HG02938 (cell line): ENCODE measurements at regions not wholly inside any gene's neighbourhood (a gene's known extent, or its start where the extent isn't known, plus 50 kb on each side); places are given as distances from the start of the nearest gene placed in this dataset.
A peak's percentile ranks its signal among the peaks of the same experiment; 100 is the strongest.

Source experiments
- ATAC-seq: cut with Tn5 transposase; IDR thresholded peaks from one replicate; pipeline ENCODE4 v1.9.1; 2021; ENCODE audit warnings: mild to moderate bottlenecking, moderate library complexity; ENCODE audit not compliant: unreplicated experiment

DNA sequence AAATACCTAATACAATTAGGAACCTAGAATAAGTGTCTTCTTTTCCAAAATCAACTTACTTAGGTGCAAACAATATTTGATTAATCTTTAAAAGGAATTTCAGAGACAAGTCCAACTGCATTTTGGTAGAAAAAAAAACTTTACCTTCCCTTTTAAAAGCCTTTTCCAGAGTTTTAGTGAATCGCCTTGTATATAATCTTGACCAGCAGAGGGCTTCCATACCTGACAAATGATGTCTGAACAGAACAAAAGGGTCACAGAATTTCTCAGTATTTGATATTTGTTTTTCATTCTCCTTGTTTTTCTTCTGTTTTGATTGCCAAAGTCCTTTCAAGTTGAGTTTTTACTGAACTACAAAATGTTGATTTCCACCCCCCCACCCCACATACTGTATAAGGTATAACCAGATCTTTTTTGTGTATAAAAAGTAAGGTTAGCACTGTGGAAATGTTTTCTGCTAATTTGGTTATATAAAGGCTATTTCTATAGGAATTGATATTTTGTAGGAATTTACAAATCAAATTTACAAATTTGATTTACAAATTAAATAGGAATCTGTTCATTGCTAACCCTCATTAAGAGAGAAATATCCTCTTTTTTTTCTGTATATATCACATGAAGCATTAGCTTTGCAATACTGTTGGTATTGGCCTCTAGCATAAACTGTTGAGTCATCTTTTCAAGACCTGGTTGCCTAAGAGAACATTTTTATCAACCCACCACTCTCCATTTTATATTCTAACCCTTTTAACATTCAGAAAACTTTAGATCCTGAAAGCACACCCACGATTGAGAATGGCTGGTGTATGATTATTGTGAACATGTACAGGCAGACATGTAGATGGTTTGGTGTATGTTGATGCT, 464.1 kb upstream of the RARB start:
- no peak for ATAC-seq

DNA sequence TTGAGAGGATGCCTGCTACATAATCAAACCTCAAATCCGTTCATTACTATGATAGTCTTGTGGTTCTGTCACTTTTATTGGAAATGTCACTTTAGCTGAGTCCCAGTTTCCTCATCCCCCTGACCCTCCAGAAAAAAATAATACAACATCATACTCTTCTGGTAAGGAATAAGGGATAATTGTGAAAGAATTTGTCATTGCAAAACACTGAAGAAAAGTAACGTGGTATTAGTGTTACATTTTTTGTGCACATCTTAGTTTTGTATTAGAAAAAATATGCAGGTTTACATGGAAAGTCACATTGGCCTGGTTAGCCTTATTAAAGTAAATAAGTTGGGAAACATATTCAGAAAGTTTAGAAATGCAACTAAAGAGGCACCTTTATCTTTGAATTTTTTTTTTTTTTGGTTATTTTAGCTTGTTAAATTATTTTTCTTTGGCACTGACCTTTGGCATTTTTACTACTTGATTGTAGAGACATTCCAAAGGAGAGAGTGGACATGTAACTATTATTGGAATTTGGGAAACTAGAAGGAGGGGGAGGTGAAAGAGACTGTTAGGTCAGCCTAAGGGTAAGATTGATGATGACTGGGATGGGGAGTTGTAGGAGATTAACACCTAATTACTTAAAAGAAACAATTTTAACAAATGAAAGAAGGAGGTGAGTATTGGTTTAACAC, 462.2 kb upstream of the RARB start:
- no peak for ATAC-seq

- no peak for ATAC-seq
Measured at GRCh38 chr3:24968036-24968435, 460.0 kb upstream of the RARB start.

- ATAC-seq = no peak
Measured at GRCh38 chr3:24972491-24972890, 455.6 kb upstream of the RARB start.

GRCh38 chr3:24981309-24981708, 446.8 kb upstream of the RARB start:
- no peak for ATAC-seq

DNA sequence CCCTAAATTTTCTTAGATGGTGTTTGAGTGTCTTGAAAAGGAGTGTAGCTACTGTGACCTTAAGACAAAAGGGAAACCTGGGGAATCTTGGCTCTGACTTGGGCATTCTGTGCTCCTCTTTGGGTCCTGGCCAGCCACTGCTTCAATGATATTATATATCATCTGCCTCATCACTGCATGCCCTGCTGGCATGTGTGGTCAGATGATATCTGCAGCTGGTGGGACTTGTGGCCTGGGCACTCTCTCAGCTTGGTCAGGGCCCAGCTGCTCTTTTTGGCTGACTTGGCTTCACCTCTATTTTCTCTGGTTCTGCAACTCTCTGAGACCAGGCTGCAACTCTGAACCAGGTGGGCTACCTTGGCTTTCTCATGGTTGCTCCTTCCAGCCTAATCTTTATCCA, 446.1 kb upstream of the RARB start:
- ATAC-seq = no peak

GRCh38 chr3:24985668-24986067, 442.4 kb upstream of the RARB start:
- ATAC-seq = no peak

DNA sequence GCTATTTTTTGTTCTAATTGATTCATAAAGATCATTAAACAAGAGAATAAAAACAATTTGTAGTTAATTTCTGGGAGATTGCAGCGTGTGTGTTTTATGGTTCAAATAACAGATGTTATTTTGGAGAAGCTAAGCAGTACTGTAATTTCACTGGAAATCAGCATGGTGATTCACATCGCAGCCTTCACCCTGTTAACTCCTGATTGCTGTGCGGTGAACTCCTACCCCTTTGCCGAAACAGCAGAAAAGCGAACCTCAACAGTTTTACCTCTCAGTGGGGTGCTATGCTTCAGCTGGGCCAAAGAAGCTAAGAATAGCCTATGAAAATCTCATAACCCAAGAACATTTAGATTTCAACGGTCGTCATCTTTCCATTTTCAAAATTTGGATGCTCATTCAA, 441.5 kb upstream of the RARB start:
- no peak for ATAC-seq

DNA sequence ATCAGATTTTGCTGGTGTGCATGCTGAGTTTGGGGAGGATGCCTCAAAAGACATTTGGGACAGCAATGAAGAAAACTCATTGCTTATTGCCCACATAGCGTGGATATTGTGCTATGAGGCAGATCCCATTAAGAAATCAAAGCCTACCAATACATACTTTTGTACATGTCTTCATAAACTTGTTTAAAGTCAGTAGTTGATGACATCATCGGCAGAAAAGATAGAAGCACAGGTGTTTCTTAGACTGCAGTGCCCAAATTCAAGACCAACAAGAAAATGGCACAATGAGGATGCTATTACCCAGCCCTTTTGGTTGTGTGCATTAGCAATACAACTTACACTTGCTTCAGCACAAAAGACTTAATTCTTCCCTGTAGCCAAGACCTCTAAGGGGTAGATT, 428.7 kb upstream of the RARB start:
- ATAC-seq = no peak

DNA sequence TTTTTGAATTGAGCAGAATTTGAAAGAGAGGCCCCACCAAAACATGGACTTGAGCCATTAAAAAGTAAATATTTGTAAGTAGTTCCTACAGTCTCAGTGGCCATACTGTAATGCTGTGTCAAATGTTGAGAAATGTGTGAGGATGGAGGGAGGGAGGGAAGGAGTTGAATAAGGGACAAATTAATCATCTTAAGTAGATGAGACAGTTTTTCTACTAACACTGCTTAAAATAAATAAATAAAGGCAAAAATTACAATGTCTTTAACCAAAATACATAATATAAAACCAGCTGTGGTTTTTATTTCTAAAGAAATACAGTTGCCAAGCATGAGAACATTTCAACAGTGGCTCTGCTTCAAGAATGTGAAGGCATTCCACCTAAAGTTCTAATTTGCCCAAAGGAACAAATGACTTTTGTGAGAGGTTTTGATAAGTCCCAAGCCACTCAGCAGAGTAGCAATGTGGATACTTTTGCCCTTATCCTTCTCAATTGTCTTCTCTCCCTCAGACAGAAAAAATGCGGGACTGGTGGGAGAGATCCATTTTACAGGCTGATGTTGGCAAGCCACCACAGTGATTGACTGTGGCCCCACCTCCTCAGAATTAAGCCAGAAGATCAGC, 427.0 kb upstream of the RARB start:
- ATAC-seq = no peak

GRCh38 chr3:25002052-25002451, 426.0 kb upstream of the RARB start:
- no peak for ATAC-seq

DNA sequence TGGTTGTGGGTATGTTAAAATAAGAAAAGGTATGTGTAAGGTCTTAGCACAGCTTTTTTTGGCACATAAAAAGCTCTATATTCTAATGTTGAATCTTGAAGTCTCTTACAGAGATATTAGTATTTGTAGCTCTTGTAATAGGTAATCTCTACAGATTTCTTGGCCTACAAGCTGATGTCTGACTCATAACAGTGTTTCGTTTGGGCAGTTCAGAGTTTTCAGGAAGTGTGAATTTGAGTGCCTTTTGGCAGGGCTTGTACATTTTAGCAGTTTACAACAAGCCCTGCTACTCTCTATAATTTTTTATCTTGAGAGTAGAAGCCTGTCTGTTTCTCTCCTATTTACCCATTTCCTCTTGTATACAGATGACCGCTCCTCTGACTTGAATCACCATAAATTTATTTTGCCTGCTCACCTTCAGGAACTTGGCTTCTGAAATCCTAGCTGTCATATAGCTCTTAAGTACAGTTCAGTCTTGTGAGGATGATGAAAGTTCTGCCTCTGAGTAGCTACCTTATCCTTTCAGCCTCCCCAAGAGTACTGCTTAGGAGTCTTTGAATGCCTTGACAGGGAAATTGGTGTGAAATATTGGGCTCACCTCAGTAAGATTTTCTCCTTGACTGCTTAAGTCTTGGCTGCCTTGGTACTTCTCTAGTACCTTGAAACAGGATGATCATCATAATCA, 419.9 kb upstream of the RARB start:
- ATAC-seq = peak; percentile 100

DNA sequence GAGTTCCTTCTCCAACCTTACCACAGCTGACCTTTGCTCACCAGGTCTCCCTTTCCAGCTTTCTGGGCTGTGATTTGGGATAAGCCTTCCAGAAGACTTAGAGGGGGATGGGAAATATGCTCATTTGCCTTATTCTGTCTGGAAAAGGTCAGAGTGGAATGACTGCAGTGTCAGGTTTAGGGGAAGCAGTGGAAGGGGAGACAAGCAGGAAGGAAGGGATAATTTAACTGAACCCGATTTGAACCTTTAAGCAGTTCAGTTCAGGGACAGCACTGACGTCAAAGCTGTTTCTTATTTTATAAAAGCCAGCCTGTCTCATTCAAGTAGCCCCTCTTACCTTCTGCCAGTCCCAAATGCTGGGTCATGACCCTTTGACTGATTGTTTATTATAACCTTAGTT, 418.4 kb upstream of the RARB start:
- no peak for ATAC-seq

GRCh38 chr3:25015599-25015998, 412.5 kb upstream of the RARB start:
- ATAC-seq = no peak

DNA sequence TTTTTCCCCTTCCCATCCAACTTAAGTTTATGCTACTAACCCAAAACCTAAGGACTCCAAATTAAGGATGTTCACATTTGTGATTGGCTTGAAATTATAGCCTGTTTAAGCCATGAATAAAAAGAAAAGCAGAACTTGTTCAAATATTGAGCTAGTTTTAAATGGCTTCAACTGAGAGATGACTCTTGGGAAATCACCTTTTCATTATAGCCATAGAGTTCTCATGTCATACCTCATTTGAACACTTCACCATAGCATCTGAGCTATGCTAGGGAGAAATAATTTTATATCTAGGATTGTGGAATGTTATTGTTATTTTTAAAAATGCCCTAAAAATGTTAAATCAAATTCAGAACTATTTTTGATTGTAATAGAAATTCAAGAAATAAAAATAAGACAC, 409.2 kb upstream of the RARB start:
- no peak for ATAC-seq

DNA sequence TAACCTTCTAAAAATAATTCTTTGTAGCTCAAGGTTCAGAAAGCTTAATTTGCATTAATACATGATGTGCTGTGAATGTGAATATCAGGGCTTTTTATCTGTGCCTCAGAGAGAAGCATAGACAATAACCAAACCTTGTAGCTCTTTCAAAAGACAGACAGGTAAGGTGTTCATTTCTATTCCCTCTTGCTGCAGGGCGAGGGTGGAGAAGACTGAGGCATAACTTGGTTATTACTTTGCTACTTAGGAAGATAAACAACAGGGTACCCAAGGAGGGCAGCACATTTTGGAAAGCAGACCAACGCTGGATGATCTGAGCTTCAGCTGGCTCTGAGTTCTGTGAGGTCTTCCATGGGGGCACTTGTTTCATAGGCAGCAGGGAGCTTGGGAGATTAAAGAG, 408.6 kb upstream of the RARB start:
- no peak for ATAC-seq

GRCh38 chr3:25021816-25022215, 406.2 kb upstream of the RARB start:
- ATAC-seq = no peak

- ATAC-seq = no peak
Measured at GRCh38 chr3:25023876-25024275, 404.2 kb upstream of the RARB start.

DNA sequence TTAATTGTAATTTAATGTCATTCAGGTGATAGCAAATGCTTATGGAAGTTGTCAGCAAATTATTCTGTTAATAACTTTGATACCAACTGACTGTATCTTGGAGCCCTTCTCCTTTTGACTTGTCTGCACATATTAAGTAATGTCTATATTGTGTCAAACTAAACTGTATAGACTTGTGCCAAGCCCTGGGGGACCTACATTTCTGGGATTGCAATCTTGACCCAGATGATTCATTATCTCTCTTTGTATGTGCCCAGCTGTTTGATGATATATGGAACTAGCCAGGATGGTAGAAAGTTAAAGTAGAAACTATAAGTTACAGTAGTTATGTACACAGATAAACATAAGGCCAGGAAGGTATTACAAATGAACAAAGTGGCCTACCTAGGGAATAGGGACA, 402.8 kb upstream of the RARB start:
- ATAC-seq = no peak

DNA sequence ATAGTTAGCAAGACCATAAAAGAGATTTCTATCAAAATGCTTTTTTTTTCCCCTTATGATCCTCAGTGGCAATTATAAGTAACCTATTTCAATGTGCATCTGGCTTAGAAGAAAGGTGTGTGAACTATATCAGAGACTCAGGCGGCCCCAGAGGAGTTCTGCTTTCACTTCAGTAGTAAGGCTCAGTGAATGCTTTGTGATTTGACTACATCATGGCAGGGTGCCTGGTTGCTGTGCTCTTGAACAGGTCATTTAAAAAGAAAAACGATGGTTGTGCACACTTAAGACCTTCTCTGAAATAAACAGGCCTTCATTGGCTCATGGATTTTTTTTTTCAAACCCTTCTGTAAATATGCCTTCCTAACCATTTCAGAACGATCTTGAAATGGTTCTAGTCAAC, 400.4 kb upstream of the RARB start:
- ATAC-seq = no peak

DNA sequence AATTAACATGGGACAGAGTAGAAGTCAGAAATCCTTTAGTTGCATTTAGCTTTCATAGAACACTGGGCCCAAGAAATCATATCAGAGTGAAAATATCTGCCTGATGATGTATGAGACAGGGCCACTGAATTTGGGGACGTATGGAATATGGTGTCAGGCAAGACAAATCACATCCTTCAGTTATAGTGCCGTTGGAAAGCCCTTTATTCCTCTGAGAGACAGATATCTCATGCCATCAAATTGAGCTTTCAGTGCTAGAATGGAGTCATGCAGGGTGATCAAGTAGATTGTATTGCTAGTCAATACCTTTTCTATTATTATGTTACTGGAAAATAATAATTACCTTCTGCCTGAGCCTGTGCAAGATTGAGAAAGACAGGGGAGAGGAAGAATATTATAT, 398.2 kb upstream of the RARB start:
- ATAC-seq = no peak

GRCh38 chr3:25032344-25032743, 395.7 kb upstream of the RARB start:
- no peak for ATAC-seq
